Neural progenitor cell (in vitro differentiated cells): ENCODE measurements at regions not wholly inside any gene's neighbourhood (a gene's known extent, or its start where the extent isn't known, plus 50 kb on each side); places are given as distances from the start of the nearest gene placed in this dataset.

ENCODE experiments used
- DNase-seq: peaks from one replicate; pipeline ENCODE4 v3.0.0-alpha.2; 2016; ENCODE audit warnings: low spot score
- H2AFZ ChIP-seq: fragments of 200-600 bp; sonication (generic); replicated peaks from 2 replicates; pipeline ENCODE4 v1.6.1; 2016; ENCODE audit warnings: antibody characterized with exemption
- H3F3A ChIP-seq: fragments of 200-600 bp; sonication (generic); 2 replicates; pipeline ENCODE4 v1.6.1; 2016; ENCODE audit warnings: antibody characterized with exemption, low read depth
- H3K27ac ChIP-seq: fragments of 200-600 bp; sonication (generic); 2 replicates; pipeline ENCODE4 v1.5.1; 2016; ENCODE audit warnings: mild to moderate bottlenecking
- H3K27me3 ChIP-seq: fragments of 200-600 bp; sonication (generic); 2 replicates; pipeline ENCODE4 v1.6.1; 2016; ENCODE audit warnings: mild to moderate bottlenecking, moderate library complexity
- H3K36me3 ChIP-seq: fragments of 200-600 bp; sonication (generic); 2 replicates; pipeline ENCODE4 v1.5.1; 2016
- H3K4me1 ChIP-seq: fragments of 200-600 bp; sonication (generic); 2 replicates; pipeline ENCODE4 v1.6.1; 2016; ENCODE audit warnings: mixed run types
- H3K4me2 ChIP-seq: fragments of 200-600 bp; sonication (generic); 2 replicates; pipeline ENCODE4 v1.6.1; 2016
- H3K4me3 ChIP-seq: fragments of 200-600 bp; sonication (generic); 2 replicates; pipeline ENCODE4 v1.5.1; 2016
- H3K79me2 ChIP-seq: fragments of 200-600 bp; sonication (generic); 2 replicates; pipeline ENCODE4 v1.6.1; 2016; ENCODE audit warnings: low read depth
- H3K9ac ChIP-seq: fragments of 200-600 bp; sonication (generic); 2 replicates; pipeline ENCODE4 v1.6.1; 2016
- H3K9me3 ChIP-seq: fragments of 200-600 bp; sonication (generic); 2 replicates; pipeline ENCODE4 v1.5.1; 2016; ENCODE audit warnings: low read depth
- H4K20me1 ChIP-seq: fragments of 200-600 bp; sonication (generic); 2 replicates; pipeline ENCODE4 v1.6.1; 2016; ENCODE audit warnings: low read depth
- H3K27ac Mint-ChIP-seq: 3 replicates; pipeline ENCODE4 v1.8.0; 2021; ENCODE audit warnings: mixed read lengths
- H3K27me3 Mint-ChIP-seq: 2 replicates; pipeline ENCODE4 v1.8.0; 2022; ENCODE audit warnings: low read depth, mild to moderate bottlenecking, inconsistent platforms, moderate library complexity, mixed read lengths; ENCODE audit not compliant: insufficient read depth
- H3K36me3 Mint-ChIP-seq: 3 replicates; pipeline ENCODE4 v1.8.0; 2021; ENCODE audit warnings: mixed read lengths
- H3K4me1 Mint-ChIP-seq: 3 replicates; pipeline ENCODE4 v1.8.0; 2021; ENCODE audit warnings: mixed read lengths
- H3K4me3 Mint-ChIP-seq: 3 replicates; pipeline ENCODE4 v1.8.0; 2021; ENCODE audit warnings: mild to moderate bottlenecking, moderate library complexity, mixed read lengths
- H3K9me3 Mint-ChIP-seq: 3 replicates; pipeline ENCODE4 v1.8.0; 2020; ENCODE audit warnings: mixed read lengths
- EZH2 ChIP-seq: fragments of 200-600 bp; sonication (generic); IDR thresholded peaks from 2 replicates; pipeline ENCODE4 v1.6.1; 2017; ENCODE audit warnings: antibody characterized with exemption, mild to moderate bottlenecking, moderate library complexity
- EZH2phosphoT487 ChIP-seq: fragments of 200-600 bp; sonication (generic); IDR thresholded peaks from 2 replicates; pipeline ENCODE4 v1.6.1; 2017; ENCODE audit warnings: antibody characterized with exemption
- TF ChIP-seq, protein P1 (sequence below): fragments of 200-600 bp; sonication (generic); IDR thresholded peaks from 2 replicates; pipeline ENCODE4 v1.5.1; 2017; ENCODE audit warnings: antibody characterized with exemption, mild to moderate bottlenecking

GRCh38 chrX:144586756-144587155 is 660.5 kb upstream of the SPANXN1 start:
- Histone ChIP-seq H2AFZ (no peak overlapping the region), H3K4me1 (no peaks in the 10 kb centered on the region), H3K4me2 (no peak overlapping the region), H3K79me2 (no peaks in the 10 kb centered on the region), H3K9me3 (peaks cover 13% of the 10 kb centered on the region), H3F3A (no peaks in the 10 kb centered on the region), H4K20me1 (no peaks in the 10 kb centered on the region), H3K36me3 (no peaks in the 10 kb centered on the region), H3K4me3 (no peak overlapping the region), H3K9ac (no peak overlapping the region), H3K27me3 (no peaks in the 10 kb centered on the region), H3K27ac (no peak overlapping the region)
- no peak for DNase-seq
- no peak overlapping the region for H3K4me3 Mint-ChIP-seq
- peaks cover 15% of the 10 kb centered on the region for H3K9me3 Mint-ChIP-seq
- TF ChIP-seq, protein P1, sequence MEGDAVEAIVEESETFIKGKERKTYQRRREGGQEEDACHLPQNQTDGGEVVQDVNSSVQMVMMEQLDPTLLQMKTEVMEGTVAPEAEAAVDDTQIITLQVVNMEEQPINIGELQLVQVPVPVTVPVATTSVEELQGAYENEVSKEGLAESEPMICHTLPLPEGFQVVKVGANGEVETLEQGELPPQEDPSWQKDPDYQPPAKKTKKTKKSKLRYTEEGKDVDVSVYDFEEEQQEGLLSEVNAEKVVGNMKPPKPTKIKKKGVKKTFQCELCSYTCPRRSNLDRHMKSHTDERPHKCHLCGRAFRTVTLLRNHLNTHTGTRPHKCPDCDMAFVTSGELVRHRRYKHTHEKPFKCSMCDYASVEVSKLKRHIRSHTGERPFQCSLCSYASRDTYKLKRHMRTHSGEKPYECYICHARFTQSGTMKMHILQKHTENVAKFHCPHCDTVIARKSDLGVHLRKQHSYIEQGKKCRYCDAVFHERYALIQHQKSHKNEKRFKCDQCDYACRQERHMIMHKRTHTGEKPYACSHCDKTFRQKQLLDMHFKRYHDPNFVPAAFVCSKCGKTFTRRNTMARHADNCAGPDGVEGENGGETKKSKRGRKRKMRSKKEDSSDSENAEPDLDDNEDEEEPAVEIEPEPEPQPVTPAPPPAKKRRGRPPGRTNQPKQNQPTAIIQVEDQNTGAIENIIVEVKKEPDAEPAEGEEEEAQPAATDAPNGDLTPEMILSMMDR, result no peak
- TF ChIP-seq EZH2, result no peak
- no peak for TF ChIP-seq EZH2phosphoT487
- no peak overlapping the region for H3K27ac Mint-ChIP-seq
- peaks cover 5% of the 10 kb centered on the region for H3K27me3 Mint-ChIP-seq
- H3K4me1 Mint-ChIP-seq, result no peaks in the 10 kb centered on the region
- no peaks in the 10 kb centered on the region for H3K36me3 Mint-ChIP-seq

GRCh38 chrX:144592036-144592435 is 655.3 kb upstream of the SPANXN1 start:
- TF ChIP-seq, protein P1, result no peak
- TF ChIP-seq EZH2phosphoT487 (no peak), EZH2 (no peak)
- Histone ChIP-seq H3F3A (no peaks in the 10 kb centered on the region), H3K27ac (no peak overlapping the region), H3K79me2 (no peaks in the 10 kb centered on the region), H3K4me2 (no peak overlapping the region), H3K4me1 (no peaks in the 10 kb centered on the region), H4K20me1 (no peaks in the 10 kb centered on the region), H3K27me3 (no peaks in the 10 kb centered on the region), H2AFZ (no peak overlapping the region), H3K9me3 (peaks cover 21% of the 10 kb centered on the region), H3K36me3 (no peaks in the 10 kb centered on the region), H3K9ac (no peak overlapping the region), H3K4me3 (no peak overlapping the region)
- Mint-ChIP-seq H3K4me1 (no peaks in the 10 kb centered on the region), H3K27ac (no peak overlapping the region), H3K4me3 (no peak overlapping the region), H3K9me3 (peaks cover 4% of the 10 kb centered on the region), H3K27me3 (peaks cover 2% of the 10 kb centered on the region), H3K36me3 (no peaks in the 10 kb centered on the region)
- no peak for DNase-seq

DNA sequence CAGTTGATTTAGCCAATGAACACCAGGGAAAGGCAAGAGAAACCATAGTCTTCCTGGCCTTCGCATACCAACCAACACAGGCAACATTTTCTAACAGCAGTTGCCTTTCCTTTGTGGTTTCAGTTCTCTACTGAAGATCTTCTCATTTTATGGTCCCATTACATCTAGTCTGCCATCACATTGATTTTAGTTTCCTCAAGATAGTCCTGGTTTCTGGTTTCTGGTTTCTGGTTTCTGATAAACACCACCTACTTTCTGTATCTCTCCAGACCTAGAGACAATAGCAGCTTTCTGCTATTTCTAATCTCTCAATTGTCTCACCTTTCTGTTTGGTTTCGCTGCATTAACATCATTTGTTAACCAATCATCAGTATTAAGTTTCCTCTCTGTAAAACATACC is 646.3 kb upstream of the SPANXN1 start:
- Histone ChIP-seq H2AFZ (no peak overlapping the region), H3K9ac (no peak overlapping the region), H4K20me1 (no peaks in the 10 kb centered on the region), H3K27me3 (no peaks in the 10 kb centered on the region), H3K79me2 (no peaks in the 10 kb centered on the region), H3F3A (no peaks in the 10 kb centered on the region), H3K27ac (no peak overlapping the region), H3K36me3 (peaks cover 6% of the 10 kb centered on the region), H3K4me3 (no peak overlapping the region), H3K4me1 (no peaks in the 10 kb centered on the region), H3K4me2 (no peak overlapping the region), H3K9me3 (peaks cover 17% of the 10 kb centered on the region)
- no peak for DNase-seq
- no peaks in the 10 kb centered on the region for H3K4me1 Mint-ChIP-seq
- H3K36me3 Mint-ChIP-seq, result no peaks in the 10 kb centered on the region
- no peaks in the 10 kb centered on the region for H3K27me3 Mint-ChIP-seq
- TF ChIP-seq EZH2phosphoT487 (no peak), EZH2 (no peak)
- TF ChIP-seq, protein P1, result no peak
- H3K4me3 Mint-ChIP-seq, result no peak overlapping the region
- no peak overlapping the region for H3K27ac Mint-ChIP-seq
- peaks cover 3% of the 10 kb centered on the region for H3K9me3 Mint-ChIP-seq

GRCh38 chrX:144612076-144612475 is 635.2 kb upstream of the SPANXN1 start:
- H3K36me3 ChIP-seq, result no peaks in the 10 kb centered on the region
- no peaks in the 10 kb centered on the region for H3F3A ChIP-seq
- H4K20me1 ChIP-seq, result no peaks in the 10 kb centered on the region
- no peak overlapping the region for H3K9ac ChIP-seq
- Mint-ChIP-seq H3K4me3 (no peak overlapping the region), H3K27me3 (no peaks in the 10 kb centered on the region), H3K9me3 (peaks cover under 1% of the 10 kb centered on the region), H3K36me3 (no peaks in the 10 kb centered on the region), H3K27ac (no peak overlapping the region), H3K4me1 (no peaks in the 10 kb centered on the region)
- H2AFZ ChIP-seq, result no peak overlapping the region
- no peaks in the 10 kb centered on the region for H3K9me3 ChIP-seq
- TF ChIP-seq, protein P1, result no peak
- no peak for TF ChIP-seq EZH2phosphoT487
- TF ChIP-seq EZH2, result no peak
- H3K79me2 ChIP-seq, result no peaks in the 10 kb centered on the region
- no peaks in the 10 kb centered on the region for H3K27me3 ChIP-seq
- H3K27ac ChIP-seq, result no peak overlapping the region
- DNase-seq, result no peak
- no peak overlapping the region for H3K4me2 ChIP-seq
- no peaks in the 10 kb centered on the region for H3K4me1 ChIP-seq
- no peak overlapping the region for H3K4me3 ChIP-seq
